PC-9 (cell line): ENCODE measurements at regions not wholly inside any gene's neighbourhood (a gene's known extent, or its start where the extent isn't known, plus 50 kb on each side); places are given as distances from the start of the nearest gene placed in this dataset.

Experiments
- BruUV-seq: library from RNA; stranded (reverse); fragments of 400-500 nt; replicated peaks from 2 replicates; lab custom pipeline; 2021; lab: Mats Ljungman, UMichigan
- CTCF ChIA-PET: fragments of 300-600 bp; sonication (Branson Sonifier 250); formaldehyde crosslinking; loops from one replicate; lab custom pipeline; 2022; ENCODE audit warnings: antibody characterized with exemption; lab: Charles Lee
- POLR2A ChIA-PET: fragments of 300-600 bp; sonication (Branson Sonifier 250); formaldehyde crosslinking; loops from one replicate; lab custom pipeline; 2022; ENCODE audit warnings: antibody characterized with exemption; ENCODE audit not compliant: unreplicated experiment; lab: Charles Lee
- DNase-seq, 2 experiments: peaks; one replicate each; pipeline versions ENCODE4 v3.0.0 to v3.0.0-alpha.2; 2015 to 2022; ENCODE audit warnings: mixed read lengths in 1 of 2
- H2AFZ ChIP-seq: fragments of 200-600 bp; sonication (generic); 2 replicates; pipeline ENCODE4 v1.8.1; 2017; ENCODE audit warnings: antibody characterized with exemption
- H3F3A ChIP-seq: fragments of 200-600 bp; sonication (generic); 2 replicates; pipeline ENCODE4 v1.8.1; 2017; ENCODE audit warnings: antibody characterized with exemption, mild to moderate bottlenecking, low read depth; ENCODE audit not compliant: insufficient read depth
- H3K27ac ChIP-seq: fragments of 200-600 bp; sonication (generic); 2 replicates; pipeline ENCODE4 v1.6.1; 2016; ENCODE audit warnings: mixed run types
- H3K27me3 ChIP-seq: fragments of 200-600 bp; sonication (generic); 2 replicates; pipeline ENCODE4 v1.6.1; 2016; ENCODE audit warnings: low read depth, mixed run types; ENCODE audit not compliant: insufficient read depth
- H3K36me3 ChIP-seq: fragments of 200-600 bp; sonication (generic); 2 replicates; pipeline ENCODE4 v1.6.1; 2016; ENCODE audit warnings: low read depth, mixed run types
- H3K4me1 ChIP-seq: fragments of 200-600 bp; sonication (generic); replicated peaks from 2 replicates; pipeline ENCODE4 v1.6.1; 2016; ENCODE audit warnings: mixed run types; ENCODE audit not compliant: insufficient read depth
- H3K4me2 ChIP-seq: fragments of 200-600 bp; sonication (generic); 2 replicates; pipeline ENCODE4 v1.6.1; 2017; ENCODE audit warnings: mixed run types
- H3K4me3 ChIP-seq: fragments of 200-600 bp; sonication (generic); 2 replicates; pipeline ENCODE4 v1.6.1; 2016; ENCODE audit warnings: mixed run types
- H3K79me2 ChIP-seq: fragments of 200-600 bp; sonication (generic); 2 replicates; pipeline ENCODE4 v1.6.1; 2017; ENCODE audit warnings: low read depth, mixed run types
- H3K9me2 ChIP-seq: fragments of 200-600 bp; sonication (generic); 2 replicates; pipeline ENCODE4 v1.8.1; 2017; ENCODE audit warnings: mild to moderate bottlenecking; ENCODE audit not compliant: insufficient read depth
- H3K9me3 ChIP-seq: fragments of 200-600 bp; sonication (generic); 2 replicates; pipeline ENCODE4 v1.8.1; 2016; ENCODE audit warnings: low read depth; ENCODE audit not compliant: insufficient read depth
- H4K20me1 ChIP-seq: fragments of 200-600 bp; sonication (generic); 2 replicates; pipeline ENCODE4 v1.8.1; 2017; ENCODE audit not compliant: insufficient read depth
- CTCF ChIP-seq: fragments of 200-600 bp; sonication (generic); conservative IDR thresholded peaks from 2 replicates; pipeline ENCODE4 v1.6.1; 2017; ENCODE audit warnings: mixed run types, antibody characterized with exemption, mild to moderate bottlenecking, moderate library complexity
- EZH2 ChIP-seq: fragments of 200-600 bp; sonication (generic); IDR thresholded peaks from 2 replicates; pipeline ENCODE4 v1.8.0; 2017; ENCODE audit warnings: antibody characterized with exemption, low read depth
- intact Hi-C: fragments of 100-400 bp; cut with micrococcal nuclease; formaldehyde crosslinking; loops from one replicate; pipeline ENCODE4 v1.10.0; 2022; ENCODE audit not compliant: unreplicated experiment

DNA sequence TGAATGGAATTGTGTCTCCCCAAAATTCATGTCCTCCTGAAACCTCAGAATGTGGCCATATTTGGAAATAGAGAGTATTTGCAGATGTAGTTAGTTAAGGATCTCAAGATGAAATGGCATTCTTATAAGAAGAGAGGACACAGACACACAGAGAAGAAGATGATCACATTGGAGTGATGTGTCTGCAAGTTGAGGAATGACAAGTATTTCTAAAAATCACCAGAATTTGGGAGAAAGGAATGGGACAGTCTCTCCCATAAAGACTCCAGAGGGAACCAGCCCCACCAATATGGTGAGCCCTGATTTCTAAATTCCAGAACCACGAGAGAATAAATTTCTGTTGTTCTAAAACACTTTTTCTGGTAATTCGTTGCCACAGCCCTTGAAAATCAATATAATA lies 166.3 kb downstream of the C1D start:
- BruUV-seq, result no TSS peak
- CTCF ChIA-PET, result no interaction called here

DNA sequence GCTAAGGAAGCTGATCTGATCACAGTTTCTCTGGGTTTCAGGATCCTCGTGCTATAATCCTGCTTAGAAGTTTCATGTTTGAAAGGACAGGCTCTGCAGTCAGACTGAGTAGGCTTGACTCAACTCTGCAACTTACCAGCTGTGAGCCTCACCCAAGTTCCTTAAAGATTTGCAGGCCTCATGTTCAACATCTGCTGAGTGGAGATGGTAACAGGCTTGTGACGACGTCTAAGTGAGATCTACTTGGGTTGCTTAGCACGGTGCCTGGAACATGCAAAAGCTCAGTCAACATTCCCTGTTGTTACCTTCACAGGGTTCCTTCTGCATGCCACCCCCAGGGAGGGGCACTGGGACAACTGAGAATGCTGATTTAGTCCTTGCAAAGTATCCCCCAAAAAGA lies 164.2 kb downstream of the C1D start:
- Histone ChIP-seq H3K9me3 (no peaks in the 10 kb centered on the region; the same call in 1 of the 2 replicates), H3K4me2 (no peak overlapping the region), H3F3A (no peaks in the 10 kb centered on the region), H3K4me1 (no peaks in the 10 kb centered on the region), H2AFZ (no peak overlapping the region), H3K4me3 (no peak overlapping the region), H3K27me3 (no peaks in the 10 kb centered on the region), H3K79me2 (no peaks in the 10 kb centered on the region), H3K36me3 (no peaks in the 10 kb centered on the region), H3K27ac (no peak overlapping the region), H3K9me2 (no peaks in the 10 kb centered on the region), H4K20me1 (no peaks in the 10 kb centered on the region)
- no TSS peak for BruUV-seq
- intact Hi-C loops, result no loop called here
- DNase-seq, result no peak
- POLR2A ChIA-PET, result no interaction called here
- TF ChIP-seq EZH2 (no peak), CTCF (no peak)
- CTCF ChIA-PET, result no interaction called here

More for the DNA sequence above, 166.3 kb downstream of the C1D start:
- TF ChIP-seq CTCF (no peak), EZH2 (no peak)
- Histone ChIP-seq H3K9me3 (no peaks in the 10 kb centered on the region; the same call in 1 of the 2 replicates), H3K27ac (no peak overlapping the region), H3K4me3 (no peak overlapping the region), H3K4me1 (no peaks in the 10 kb centered on the region), H2AFZ (no peak overlapping the region), H4K20me1 (no peaks in the 10 kb centered on the region), H3K4me2 (no peak overlapping the region), H3K9me2 (no peaks in the 10 kb centered on the region), H3K27me3 (no peaks in the 10 kb centered on the region), H3K79me2 (no peaks in the 10 kb centered on the region), H3F3A (no peaks in the 10 kb centered on the region), H3K36me3 (no peaks in the 10 kb centered on the region)
- intact Hi-C loops, result no loop called here
- POLR2A ChIA-PET, result no interaction called here
- no peak for DNase-seq

- H3K36me3 ChIP-seq, result no peaks in the 10 kb centered on the region
- CTCF ChIA-PET, result no interaction called here
Measured at GRCh38 chr2:67899187-67899586, 163.6 kb downstream of the C1D start.

More at GRCh38 chr2:67899187-67899586, 163.6 kb downstream of the C1D start:
- Histone ChIP-seq H3K9me3 (no peaks in the 10 kb centered on the region; the same call in 1 of the 2 replicates), H3K4me3 (no peak overlapping the region), H3K4me2 (no peak overlapping the region), H3K27ac (no peak overlapping the region), H3K79me2 (no peaks in the 10 kb centered on the region), H4K20me1 (no peaks in the 10 kb centered on the region), H3K27me3 (no peaks in the 10 kb centered on the region), H3F3A (no peaks in the 10 kb centered on the region), H2AFZ (no peak overlapping the region), H3K9me2 (no peaks in the 10 kb centered on the region), H3K4me1 (no peaks in the 10 kb centered on the region)
- intact Hi-C loops, result no loop called here
- no peak for DNase-seq
- POLR2A ChIA-PET, result no interaction called here
- TF ChIP-seq CTCF, result no peak
- TF ChIP-seq EZH2, result no peak
- BruUV-seq, result no TSS peak
